Urinary bladder (tissue), 3 donors: ENCODE measurements at regions not wholly inside any gene's neighbourhood (a gene's known extent, or its start where the extent isn't known, plus 50 kb on each side); places are given as distances from the start of the nearest gene placed in this dataset.
"Not testable (repeated sequence)": the region's sequence is repeated elsewhere in the genome, so short reads cannot be mapped to it uniquely, and the experiment has no call there.

Source experiments
- DNase-seq: peaks from one replicate; pipeline ENCODE4 v3.0.0-alpha.2; 2015; ENCODE audit errors: extremely low spot score
- H3K27ac ChIP-seq: one replicate; pipeline ENCODE4 v1.5.1; 2013; ENCODE audit warnings: low read depth, mild to moderate bottlenecking, moderate library complexity
- H3K36me3 ChIP-seq: one replicate; pipeline ENCODE4 v1.6.1; 2013; ENCODE audit warnings: mild to moderate bottlenecking, moderate library complexity; ENCODE audit not compliant: insufficient read depth
- H3K4me1 ChIP-seq: one replicate; pipeline ENCODE4 v1.6.1; 2013; ENCODE audit warnings: mild to moderate bottlenecking, moderate library complexity; ENCODE audit not compliant: insufficient read depth
- H3K4me3 ChIP-seq: one replicate; pipeline ENCODE4 v1.5.1; 2013; ENCODE audit warnings: low read depth, low read length
- WGBS: extraction: QIAGEN DNeasy Blood & Tissue Kit; methylation state at CpG from one replicate; pipeline ENCODE4 v1.1.7; 2013; 5-methylcytosine and 5-hydroxymethylcytosine counted together
- donor health status: healthy with polysubstance abuse.
- donor health status: healthy.

DNA sequence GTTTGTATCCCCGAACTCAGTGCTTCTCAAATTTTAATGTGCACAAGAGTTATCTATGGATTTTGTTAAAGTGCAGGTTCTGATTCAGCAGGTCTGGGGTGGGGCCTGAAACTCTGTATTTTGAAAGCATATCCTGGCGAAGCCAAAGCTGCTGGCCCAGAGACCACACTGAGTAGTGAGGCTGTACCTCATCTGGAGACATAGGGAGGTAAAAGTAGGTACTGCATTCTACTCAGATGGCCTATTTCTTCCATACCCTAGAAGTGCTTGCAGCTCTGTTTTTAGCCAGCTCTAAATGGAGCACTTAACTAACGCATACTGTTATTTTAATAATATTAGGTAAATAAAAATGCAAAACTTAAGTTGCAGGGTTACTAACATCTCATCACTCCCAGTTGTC is 206.2 kb upstream of the PRNP start:
- Histone ChIP-seq H3K4me3 (no peak overlapping the region), H3K27ac (no peak overlapping the region), H3K36me3 (no peaks in the 10 kb centered on the region), H3K4me1 (no peaks in the 10 kb centered on the region)
- WGBS: 85% methylated on average over 3 of the region's 3 CpGs
- no peak for DNase-seq

DNA sequence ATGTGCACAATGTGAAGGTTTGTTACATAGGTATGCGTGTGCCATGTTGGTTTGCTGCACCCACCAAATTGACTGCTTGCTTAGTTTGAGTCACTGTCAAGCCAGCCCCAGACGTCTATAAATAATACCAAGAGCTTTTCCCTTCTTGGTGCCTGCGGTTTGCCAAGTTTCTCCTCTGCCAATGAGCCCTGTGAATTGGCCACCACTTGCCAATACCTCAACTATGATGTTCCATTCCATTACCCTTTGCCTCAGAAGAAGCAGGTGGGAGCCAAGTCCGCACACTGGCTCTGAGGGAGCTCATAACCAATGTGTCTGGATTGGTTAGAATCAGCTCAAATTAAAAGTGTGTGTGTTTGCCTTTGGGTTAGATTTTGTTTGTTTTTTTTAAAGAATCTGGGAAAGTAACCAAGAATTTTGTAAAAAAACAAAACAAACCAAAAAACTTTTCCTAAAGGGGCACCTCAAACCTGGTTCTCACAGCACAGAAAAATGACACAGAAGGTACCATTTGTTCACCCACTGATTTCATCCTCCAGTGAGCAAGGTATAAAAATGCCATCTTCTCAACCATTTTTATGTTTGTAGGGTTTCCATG is 209.3 kb upstream of the PRNP start:
- 78% methylated on average over 4 of the region's 4 CpGs for WGBS
- Histone ChIP-seq H3K27ac (no peak overlapping the region), H3K4me3 (no peak overlapping the region), H3K4me1 (no peaks in the 10 kb centered on the region), H3K36me3 (no peaks in the 10 kb centered on the region)
- DNase-seq: no peak

DNA sequence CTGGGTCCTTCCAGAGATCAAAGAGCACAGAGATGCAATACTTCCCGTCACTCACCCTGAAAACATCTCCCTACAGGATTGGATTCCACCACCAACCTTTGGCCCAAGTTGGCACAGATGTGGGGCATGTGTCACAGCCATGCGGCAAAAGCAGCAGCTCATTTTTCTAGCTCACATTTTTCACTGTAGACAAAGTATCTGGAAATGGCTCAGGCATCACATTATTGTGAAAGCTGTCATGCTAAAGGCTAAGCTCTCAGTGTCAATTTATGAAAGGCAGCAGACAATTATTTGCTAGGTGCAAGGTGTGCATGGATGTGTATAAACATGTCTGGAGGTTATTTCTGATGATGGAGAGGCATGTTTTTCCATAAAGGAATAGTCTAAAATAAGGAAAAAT is 213.3 kb upstream of the PRNP start:
- no peak overlapping the region for H3K4me3 ChIP-seq
- DNase-seq: no peak
- H3K4me1 ChIP-seq: no peaks in the 10 kb centered on the region
- 85% methylated on average over 2 of the region's 2 CpGs for WGBS
- H3K36me3 ChIP-seq: no peaks in the 10 kb centered on the region
- H3K27ac ChIP-seq: no peak overlapping the region

DNA sequence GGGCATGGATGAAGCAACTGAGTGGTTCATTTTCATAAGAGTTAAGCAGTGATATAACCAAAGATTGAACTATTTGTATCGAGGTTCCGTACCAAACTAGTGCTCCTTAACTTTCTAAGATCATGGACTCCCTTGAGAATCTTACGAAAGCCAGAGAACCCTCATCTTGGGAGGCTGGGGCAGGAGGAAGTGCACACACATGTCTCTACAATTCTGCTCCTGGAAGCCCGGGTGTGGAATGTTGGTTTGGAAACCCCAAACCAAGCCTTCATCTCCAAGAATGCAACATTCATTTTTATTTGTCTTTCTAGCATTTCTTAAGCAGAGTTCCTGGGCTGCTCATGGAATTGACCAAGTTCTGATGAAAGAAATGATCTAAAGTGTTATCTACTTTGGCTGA is 215.0 kb upstream of the PRNP start:
- WGBS: 75% methylated on average over 4 of the region's 4 CpGs
- no peaks in the 10 kb centered on the region for H3K36me3 ChIP-seq
- DNase-seq: no peak
- no peak overlapping the region for H3K27ac ChIP-seq
- H3K4me3 ChIP-seq: no peak overlapping the region
- H3K4me1 ChIP-seq: no peaks in the 10 kb centered on the region

- no peak for DNase-seq
- WGBS: 12% methylated on average over 3 of the region's 3 CpGs
Observed at GRCh38 chr20:4470375-4470774, 215.9 kb upstream of the PRNP start.

DNA sequence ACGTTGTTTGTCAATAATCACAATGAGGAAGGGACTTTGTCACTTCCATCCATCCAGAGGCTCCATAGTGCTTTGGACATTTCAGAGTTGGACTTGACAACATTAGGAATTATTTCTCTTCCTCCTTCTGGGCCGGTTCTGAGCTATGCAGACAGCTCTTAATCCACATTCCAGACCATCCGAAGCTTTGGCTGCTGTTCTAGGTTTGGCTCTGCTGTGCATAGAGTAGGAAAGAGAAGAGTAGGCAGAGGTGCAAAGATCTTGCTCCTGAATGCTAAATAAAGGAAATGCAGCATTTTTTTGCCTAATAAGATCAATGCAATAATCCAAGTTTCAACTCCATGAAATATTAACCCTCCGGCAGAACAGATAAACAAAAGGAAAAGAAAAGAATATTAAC is 216.3 kb upstream of the PRNP start:
- WGBS: 33% methylated on average over 4 of the region's 4 CpGs
- H3K27ac ChIP-seq: no peak overlapping the region
- H3K4me3 ChIP-seq: no peak overlapping the region
- DNase-seq: no peak
- H3K36me3 ChIP-seq: no peaks in the 10 kb centered on the region
- H3K4me1 ChIP-seq: no peaks in the 10 kb centered on the region

More at GRCh38 chr20:4470375-4470774, 215.9 kb upstream of the PRNP start:
- no peak overlapping the region for H3K4me3 ChIP-seq
- H3K4me1 ChIP-seq: no peaks in the 10 kb centered on the region
- no peak overlapping the region for H3K27ac ChIP-seq
- no peaks in the 10 kb centered on the region for H3K36me3 ChIP-seq

GRCh38 chr20:4468114-4468513 is 218.1 kb upstream of the PRNP start:
- no peak overlapping the region for H3K27ac ChIP-seq
- no peak overlapping the region for H3K4me3 ChIP-seq
- 71% methylated on average over 1 of the region's 1 CpG for WGBS
- H3K4me1 ChIP-seq: no peaks in the 10 kb centered on the region
- DNase-seq: no peak
- H3K36me3 ChIP-seq: no peaks in the 10 kb centered on the region

DNA sequence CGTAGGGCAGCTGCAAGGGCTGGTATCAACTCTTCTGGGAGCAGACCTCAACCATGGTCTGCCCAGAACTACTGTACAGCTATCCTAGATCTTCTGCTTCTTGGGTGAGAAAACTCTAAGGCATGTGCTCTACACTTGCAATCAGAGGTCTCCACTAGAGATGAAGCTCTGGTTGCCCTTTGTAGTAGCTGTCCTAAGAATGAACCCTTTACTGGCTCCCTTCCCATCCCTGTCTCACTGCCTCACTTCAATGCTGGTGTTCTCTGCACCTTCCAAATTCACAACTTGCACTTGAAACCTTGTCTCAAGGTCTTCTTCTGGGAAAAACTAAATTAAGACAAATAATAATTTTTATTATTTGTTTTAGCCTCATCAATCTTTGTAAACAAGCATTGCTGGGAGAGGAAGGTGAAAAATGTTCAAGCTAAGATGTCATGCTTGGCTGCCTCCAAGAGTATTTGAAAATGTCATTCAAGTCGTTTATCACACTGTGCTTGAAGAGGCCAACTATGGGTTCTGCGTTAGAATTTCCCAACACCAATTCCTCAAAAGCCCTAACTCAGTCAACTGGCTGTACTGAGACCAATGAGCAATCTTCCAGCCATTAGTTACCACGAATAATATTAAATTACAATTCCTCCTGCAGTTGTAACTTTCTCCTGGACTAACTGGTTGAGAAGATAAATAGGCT is 216.9 kb upstream of the ADRA1D start:
- Histone ChIP-seq H3K4me1 (no peaks in the 10 kb centered on the region), H3K36me3 (no peaks in the 10 kb centered on the region), H3K27ac (no peak overlapping the region), H3K4me3 (no peak overlapping the region)
- 80% methylated on average over 4 of the region's 4 CpGs for WGBS
- no peak for DNase-seq

GRCh38 chr20:4465212-4465611 is 216.1 kb upstream of the ADRA1D start:
- H3K4me3 ChIP-seq: no peak overlapping the region
- H3K36me3 ChIP-seq: no peaks in the 10 kb centered on the region
- 70% methylated on average over 1 of the region's 1 CpG for WGBS
- no peak for DNase-seq
- H3K4me1 ChIP-seq: no peaks in the 10 kb centered on the region
- H3K27ac ChIP-seq: no peak overlapping the region

GRCh38 chr20:4462801-4463200 is 213.7 kb upstream of the ADRA1D start:
- H3K36me3 ChIP-seq, H3K4me1 ChIP-seq, DNase-seq, H3K27ac ChIP-seq, H3K4me3 ChIP-seq: not testable (repeated sequence)
- WGBS: 68% methylated on average over 1 of the region's 1 CpG

- H3K4me1 ChIP-seq: no peaks in the 10 kb centered on the region
- no peak overlapping the region for H3K27ac ChIP-seq
- DNase-seq: no peak
- H3K36me3 ChIP-seq: no peaks in the 10 kb centered on the region
- no peak overlapping the region for H3K4me3 ChIP-seq
Observed at GRCh38 chr20:4459081-4459480, 210.0 kb upstream of the ADRA1D start.

DNA sequence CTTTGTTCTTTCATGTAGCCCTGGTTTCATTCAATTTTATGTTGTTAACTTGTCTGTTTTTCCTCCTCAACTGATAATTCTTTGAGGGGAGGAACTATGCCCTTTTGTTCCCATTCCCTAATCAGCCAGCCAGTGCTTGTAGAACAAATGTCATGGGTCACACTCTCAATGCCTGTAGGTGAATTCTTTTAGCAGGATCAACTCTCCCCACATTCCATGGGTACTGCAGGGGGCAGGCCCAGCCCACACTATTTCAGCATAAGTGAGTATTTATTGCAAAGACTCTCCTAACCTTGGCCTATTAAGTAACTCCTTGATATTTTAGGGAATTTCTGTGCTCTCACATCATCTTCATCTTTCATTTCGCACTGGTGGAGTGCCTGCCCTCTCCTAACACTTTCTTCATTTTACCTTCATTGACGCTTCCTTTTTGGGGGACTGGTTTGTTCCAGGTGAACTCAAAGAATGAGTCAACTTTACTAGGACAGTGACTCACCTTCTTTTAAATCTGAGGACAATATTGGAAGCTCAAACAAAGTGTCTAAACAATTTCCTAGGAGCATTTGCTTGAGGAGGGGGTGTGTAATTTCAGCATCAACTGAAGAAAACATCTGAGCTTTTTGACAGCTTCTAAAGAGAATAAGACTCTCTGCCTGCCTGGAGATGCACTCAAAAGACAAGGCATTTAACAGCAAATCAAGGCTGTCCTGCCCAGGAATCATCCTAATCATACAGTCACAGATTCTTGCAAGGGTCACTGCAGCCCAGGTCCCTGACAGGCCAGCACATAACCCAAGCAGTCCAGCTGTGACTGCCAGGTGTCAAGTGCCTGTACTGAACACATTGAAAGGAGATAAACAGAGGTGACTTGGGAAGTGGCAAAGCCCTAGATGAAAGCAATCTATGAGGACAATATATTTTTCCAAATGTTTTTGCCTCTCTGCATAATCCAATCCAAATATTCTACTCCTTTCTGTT is 208.8 kb upstream of the ADRA1D start:
- Histone ChIP-seq H3K4me1 (no peaks in the 10 kb centered on the region), H3K4me3 (no peak overlapping the region), H3K36me3 (no peaks in the 10 kb centered on the region), H3K27ac (no peak overlapping the region)
- no peak for DNase-seq
- WGBS: 87% methylated on average over 2 of the region's 2 CpGs

DNA sequence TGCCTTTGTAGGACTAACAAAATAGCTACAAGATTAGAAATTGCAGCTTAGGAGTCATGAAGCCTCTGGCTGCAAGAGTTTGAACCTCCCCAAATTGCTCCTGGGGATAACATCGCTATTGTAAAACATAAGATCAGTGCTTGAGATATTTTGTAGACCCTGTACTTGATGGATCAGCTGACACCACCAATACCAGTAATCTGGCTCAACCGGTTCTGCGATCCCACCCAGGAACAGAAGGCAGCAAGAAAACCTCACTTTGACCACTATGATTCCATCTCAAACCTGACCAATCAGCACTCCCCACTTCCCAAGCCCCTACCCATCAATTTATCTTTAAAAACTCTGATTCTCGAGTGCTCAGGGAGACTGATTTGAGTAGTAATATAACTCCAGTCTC is 206.9 kb upstream of the ADRA1D start:
- H3K4me3 ChIP-seq: no peak overlapping the region
- no peaks in the 10 kb centered on the region for H3K4me1 ChIP-seq
- no peak for DNase-seq
- H3K27ac ChIP-seq: no peak overlapping the region
- 78% methylated on average over 4 of the region's 4 CpGs for WGBS
- H3K36me3 ChIP-seq: no peaks in the 10 kb centered on the region

GRCh38 chr20:4455301-4455701 is 206.2 kb upstream of the ADRA1D start:
- H3K27ac ChIP-seq: no peak overlapping the region
- no peak overlapping the region for H3K4me3 ChIP-seq
- DNase-seq: no peak
- no peaks in the 10 kb centered on the region for H3K36me3 ChIP-seq
- no peaks in the 10 kb centered on the region for H3K4me1 ChIP-seq
- 91% methylated on average over 1 of the region's 1 CpG for WGBS
